HG02678 (cell line): ENCODE measurements at regions not wholly inside any gene's neighbourhood (a gene's known extent, or its start where the extent isn't known, plus 50 kb on each side); places are given as distances from the start of the nearest gene placed in this dataset.

Experiments
- ATAC-seq: cut with Tn5 transposase; IDR thresholded peaks from one replicate; pipeline ENCODE4 v1.9.1; 2021; ENCODE audit warnings: mild to moderate bottlenecking, moderate library complexity; ENCODE audit not compliant: unreplicated experiment

GRCh38 chr16:86895606-86896005 lies 317.3 kb downstream of the FOXL1 start:
- ATAC-seq, result no peak

DNA sequence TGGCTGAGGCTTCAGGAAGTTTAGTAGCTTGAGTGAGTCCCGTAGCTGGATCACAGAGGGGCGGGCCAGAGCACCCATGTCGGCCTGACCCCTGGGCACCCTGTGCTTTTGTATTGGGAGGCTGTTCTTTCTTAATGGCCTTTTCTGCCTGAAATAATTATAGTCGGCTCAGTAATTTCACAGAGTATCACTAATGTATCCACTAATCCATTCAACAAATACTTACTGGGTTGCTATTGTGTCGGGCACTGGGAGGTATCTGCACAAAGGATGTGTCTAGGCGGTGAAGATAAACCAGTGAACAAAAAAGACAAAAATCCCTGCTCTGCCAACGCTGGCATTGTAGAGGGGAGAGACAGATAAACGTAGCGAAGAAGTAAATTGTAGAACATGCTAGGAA lies 318.6 kb downstream of the FOXL1 start:
- ATAC-seq, result no peak

- ATAC-seq, result no peak
These were observed 319.1 kb downstream of the FOXL1 start for GRCh38 chr16:86897486-86897885.

DNA sequence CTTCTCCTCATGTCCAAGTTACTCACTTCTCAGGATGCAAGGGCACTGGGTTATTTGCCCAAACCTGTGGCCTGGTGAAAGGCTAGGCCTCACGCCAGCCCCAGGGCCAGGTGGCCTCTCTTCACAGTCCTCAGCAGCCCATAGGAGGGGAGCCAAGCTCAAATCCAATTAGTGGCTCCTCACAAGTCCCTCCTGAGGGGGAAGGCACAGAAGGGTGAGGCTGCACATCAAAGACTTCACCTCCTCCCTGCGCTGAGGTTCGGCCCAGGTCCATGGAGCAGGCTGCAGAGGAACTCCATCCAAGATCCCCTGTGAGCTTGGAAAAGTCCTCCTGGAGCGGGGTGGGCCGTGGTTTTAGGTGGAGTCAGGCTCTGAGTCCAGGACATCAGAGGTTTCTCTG lies 320.0 kb downstream of the FOXL1 start:
- no peak for ATAC-seq

- ATAC-seq, result no peak
These were observed 320.8 kb downstream of the FOXL1 start for GRCh38 chr16:86899151-86899550.

GRCh38 chr16:86899757-86900156 lies 321.4 kb downstream of the FOXL1 start:
- no peak for ATAC-seq

DNA sequence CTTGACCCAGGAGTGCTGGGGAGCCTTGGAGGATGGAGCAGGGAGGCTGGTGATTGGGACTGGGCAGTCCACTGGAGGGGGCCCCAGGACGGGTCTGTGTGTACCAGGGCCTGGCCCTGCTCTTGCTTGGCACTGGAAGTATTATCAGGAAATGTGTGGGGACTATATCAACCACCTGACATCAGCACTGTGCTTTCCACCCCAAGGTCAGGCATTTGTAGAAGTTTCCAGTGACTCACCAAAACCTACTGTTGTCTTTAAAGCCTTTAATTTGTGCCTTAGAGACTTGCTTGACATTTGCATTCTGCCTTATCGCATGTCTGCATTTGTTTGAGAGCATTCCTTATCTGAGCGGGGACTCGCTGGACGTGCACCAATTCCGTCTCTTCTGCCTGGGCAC lies 323.1 kb downstream of the FOXL1 start:
- no peak for ATAC-seq

GRCh38 chr16:86902656-86903001 lies 324.3 kb downstream of the FOXL1 start:
- no peak for ATAC-seq

DNA sequence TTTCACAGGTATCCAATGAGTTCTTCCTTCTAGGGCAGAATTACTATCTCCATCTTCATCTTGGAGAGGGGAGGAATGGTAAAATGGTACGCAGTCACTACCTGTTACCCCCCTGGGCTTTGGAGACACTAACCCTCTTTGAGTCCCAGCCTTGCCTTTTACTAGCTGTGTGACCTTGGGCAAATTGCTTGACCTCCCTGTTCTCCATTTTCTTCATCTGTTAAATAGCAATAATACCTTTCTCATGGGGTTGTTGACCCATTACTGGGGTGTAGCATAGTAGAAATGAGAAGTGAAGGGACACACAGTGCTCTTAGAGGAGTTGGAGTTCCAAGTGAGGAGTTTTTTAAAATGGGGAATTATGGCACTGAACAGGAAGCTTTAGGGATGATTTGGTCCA lies 324.7 kb downstream of the FOXL1 start:
- ATAC-seq, result no peak

- no peak for ATAC-seq
These were observed 327.0 kb downstream of the FOXL1 start for GRCh38 chr16:86905302-86905701.

DNA sequence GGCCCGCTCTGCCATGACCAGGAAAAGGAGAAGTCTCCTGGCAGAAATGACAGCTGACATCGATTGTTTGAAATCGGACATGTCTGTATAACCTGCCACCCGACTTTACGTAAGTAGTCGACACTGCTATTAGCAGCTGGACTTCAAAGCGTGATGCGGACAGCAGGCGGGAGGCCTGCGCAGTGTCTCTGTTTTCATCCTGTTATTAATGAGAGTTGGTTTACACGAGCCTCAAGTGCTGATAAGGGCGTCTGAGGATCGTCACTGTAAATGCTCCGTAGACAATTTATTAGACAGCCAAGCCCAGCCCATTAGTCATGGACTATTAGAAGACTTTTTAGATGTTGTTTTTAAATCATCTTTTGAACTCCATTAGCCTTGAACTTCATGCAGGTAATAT lies 328.3 kb downstream of the FOXL1 start:
- no peak for ATAC-seq

GRCh38 chr16:86909359-86910160 lies 331.2 kb downstream of the FOXL1 start:
- ATAC-seq, result no peak

DNA sequence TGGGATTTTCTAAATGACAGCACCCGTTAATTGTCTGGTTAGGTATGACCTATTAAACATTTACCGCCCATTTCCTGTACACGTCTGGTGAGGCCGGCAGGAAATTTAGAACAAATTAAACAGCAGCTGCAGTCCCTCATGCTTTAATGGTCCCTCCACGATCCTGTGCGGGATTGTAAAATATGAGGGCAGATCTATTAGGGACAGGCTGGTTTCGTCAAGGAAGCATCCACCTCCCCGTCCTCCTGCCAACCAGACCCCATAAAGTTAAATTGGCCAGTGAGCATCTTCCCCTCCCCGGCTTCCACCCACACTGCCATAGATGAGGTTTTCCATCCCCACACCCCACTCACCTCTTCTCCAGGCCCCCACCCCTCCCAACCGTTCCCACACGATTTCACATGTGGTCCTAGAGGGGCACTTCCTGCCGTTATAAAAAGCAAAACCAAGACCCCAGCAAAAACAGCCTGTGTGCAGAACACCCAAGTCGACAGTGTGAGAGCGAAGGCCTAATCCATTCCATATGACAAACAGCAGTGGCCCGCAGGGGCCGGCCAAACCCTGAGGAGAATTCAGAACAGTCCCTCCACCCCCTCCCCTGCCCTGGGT lies 331.9 kb downstream of the FOXL1 start:
- ATAC-seq, result no peak

- ATAC-seq, result no peak
These were observed 333.1 kb downstream of the FOXL1 start for GRCh38 chr16:86911437-86911958.

- no peak for ATAC-seq
These were observed 335.5 kb downstream of the FOXL1 start for GRCh38 chr16:86913886-86914285.

DNA sequence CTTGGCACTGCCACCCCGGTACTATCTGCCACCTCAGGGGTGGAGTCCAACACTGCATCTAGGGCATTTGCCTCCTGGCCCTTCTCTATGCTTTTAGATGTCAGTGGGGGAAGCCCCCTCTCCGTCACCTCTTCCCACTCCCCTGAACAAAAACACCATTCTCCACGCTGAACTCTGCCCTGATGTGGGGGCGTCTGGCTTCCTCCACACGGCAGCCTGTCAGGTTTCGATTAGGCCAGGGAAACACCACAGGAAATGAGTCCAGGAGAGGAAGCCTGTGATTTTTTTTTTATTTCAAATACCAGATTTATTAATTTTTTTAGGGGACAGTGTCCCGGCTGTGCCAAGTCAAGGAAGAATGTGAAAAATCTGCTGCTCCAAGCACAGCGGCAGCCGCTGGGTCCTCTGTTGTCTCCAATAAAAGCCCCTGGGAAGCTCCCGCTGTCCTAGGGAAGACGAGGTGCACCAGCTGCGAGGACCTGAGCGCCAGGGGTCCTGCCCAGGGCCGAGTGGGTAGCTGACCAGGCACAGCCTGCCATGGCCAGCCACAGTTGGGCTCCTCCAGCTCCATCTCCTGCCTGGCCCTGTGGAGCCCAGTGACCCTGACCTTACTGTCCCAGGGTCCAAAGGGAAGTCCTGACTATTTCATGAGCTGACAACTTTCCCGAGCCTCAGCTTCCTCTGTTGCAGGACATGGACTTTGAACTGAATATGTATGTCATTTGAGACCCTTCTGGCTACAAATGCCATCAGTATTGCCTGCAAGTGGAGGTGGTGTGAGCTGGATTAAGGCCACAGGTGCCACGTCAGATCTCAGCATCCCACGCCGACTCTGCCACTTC lies 336.7 kb downstream of the FOXL1 start:
- ATAC-seq, result no peak

DNA sequence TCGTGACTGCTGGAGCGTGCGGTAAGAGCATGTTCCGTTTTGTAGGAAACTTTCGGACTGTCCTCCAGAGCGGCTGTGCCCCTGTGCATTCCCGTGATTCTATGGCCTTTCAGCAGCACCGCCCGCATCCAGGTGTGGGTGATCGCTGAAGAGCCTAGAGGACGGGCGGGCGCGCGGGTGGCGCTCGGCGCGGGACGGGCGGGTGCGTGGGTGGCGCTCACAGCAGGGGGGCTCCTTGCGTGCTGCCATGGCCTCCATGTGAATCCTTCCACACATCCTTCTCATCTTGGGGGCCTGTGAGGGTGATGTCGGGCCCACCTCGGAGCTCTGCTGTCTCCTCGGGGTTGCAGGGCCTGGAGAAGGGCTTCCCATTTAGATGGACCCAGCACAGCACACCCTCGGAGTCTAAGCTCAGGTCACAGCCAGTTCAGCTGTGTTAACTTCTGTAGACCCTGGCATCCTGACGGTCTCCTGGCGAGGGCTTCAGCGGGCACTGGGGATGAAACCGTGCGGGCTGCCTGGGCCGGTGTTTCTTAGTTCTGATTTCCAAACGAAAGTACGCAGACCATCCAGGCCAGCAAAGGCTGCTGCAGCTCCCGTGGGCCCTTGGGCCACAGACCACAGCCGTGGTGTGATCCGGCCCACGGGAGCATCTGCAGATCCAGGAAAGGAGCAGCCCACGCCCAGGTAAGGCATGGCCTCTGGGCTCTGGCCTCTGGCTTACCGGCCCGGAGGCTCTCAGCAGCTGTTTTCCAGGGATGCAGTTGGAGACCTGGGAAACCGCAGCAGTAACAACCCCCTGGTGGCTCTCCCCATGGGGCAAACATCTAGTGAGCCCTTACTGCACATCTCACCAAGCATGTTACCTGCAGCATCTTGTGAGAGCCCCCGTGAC lies 339.4 kb downstream of the FOXL1 start:
- ATAC-seq, result no peak

DNA sequence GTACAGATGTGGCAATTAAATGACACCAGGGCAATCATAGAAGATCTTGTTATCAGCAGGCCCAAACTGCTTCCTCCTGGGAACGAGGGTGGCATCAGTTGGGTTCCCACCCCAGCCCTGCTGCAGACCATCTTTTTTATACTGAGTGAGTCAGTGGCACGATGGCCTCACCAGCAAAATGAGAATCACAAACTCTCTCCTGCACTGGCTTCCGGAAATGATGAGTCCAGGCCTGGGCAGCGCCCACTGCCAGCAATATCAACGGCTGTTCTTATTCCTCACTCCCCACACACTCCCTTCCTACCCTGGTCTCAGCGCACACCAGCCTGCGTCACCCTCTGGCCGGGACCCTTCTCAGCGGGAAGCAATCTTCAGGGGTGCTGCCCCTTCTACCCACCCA lies 340.3 kb downstream of the FOXL1 start:
- ATAC-seq, result no peak

GRCh38 chr16:86919078-86919477 lies 340.7 kb downstream of the FOXL1 start:
- ATAC-seq, result no peak

GRCh38 chr16:86919578-86920305 lies 341.4 kb downstream of the FOXL1 start:
- ATAC-seq, result no peak
